OCI-LY3 (cell line): ENCODE measurements at regions not wholly inside any gene's neighbourhood (a gene's known extent, or its start where the extent isn't known, plus 50 kb on each side); places are given as distances from the start of the nearest gene placed in this dataset.

Source experiments
- H2AFZ ChIP-seq: fragments of 200-600, 300-600 bp; shearing (Covaris generic); 2 replicates; pipeline ENCODE4 v1.6.0; 2014; ENCODE audit warnings: antibody characterized with exemption, low read depth, low read length
- H3K27ac ChIP-seq: fragments of 200-600, 300-600 bp; sonication (generic); 2 replicates; pipeline ENCODE4 v1.5.1; 2014; ENCODE audit warnings: mild to moderate bottlenecking, low read length, moderate library complexity, mixed read lengths
- H3K27me3 ChIP-seq: fragments of 200-600, 300-600 bp; sonication (generic); 2 replicates; pipeline ENCODE4 v1.6.1; 2014; ENCODE audit warnings: low read depth, low read length, mixed read lengths
- H3K36me3 ChIP-seq: fragments of 200-600, 300-600 bp; sonication (generic); replicated peaks from 2 replicates; pipeline ENCODE3; 2014; ENCODE audit warnings: low read depth, low read length, mixed read lengths
- H3K4me1 ChIP-seq: fragments of 300-600, 200-600 bp; sonication (generic); 2 replicates; pipeline ENCODE4 v1.6.1; 2014; ENCODE audit warnings: low read length, mixed read lengths
- H3K4me2 ChIP-seq: fragments of 200-600, 300-600 bp; sonication (generic); 2 replicates; pipeline ENCODE4 v1.6.1; 2014; ENCODE audit warnings: low read length, mixed read lengths
- H3K4me3 ChIP-seq: fragments of 300-600, 200-600 bp; sonication (generic); 2 replicates; pipeline ENCODE4 v1.5.1; 2014; ENCODE audit warnings: antibody characterized with exemption, mild to moderate bottlenecking, low read length, moderate library complexity
- H3K79me2 ChIP-seq: fragments of 300-600, 200-600 bp; shearing (Covaris generic); 2 replicates; pipeline ENCODE4 v1.6.1; 2014; ENCODE audit warnings: mild to moderate bottlenecking, low read length, mixed read lengths
- H3K9ac ChIP-seq: fragments of 300-600, 200-600 bp; shearing (Covaris generic); 2 replicates; pipeline ENCODE4 v1.6.0; 2014; ENCODE audit warnings: mild to moderate bottlenecking, low read length, moderate library complexity
- H3K9me3 ChIP-seq: fragments of 200-600, 300-600 bp; shearing (Covaris generic); 2 replicates; pipeline ENCODE4 v1.6.1; 2014; ENCODE audit warnings: low read length, mixed read lengths; ENCODE audit not compliant: insufficient read depth
- H4K20me1 ChIP-seq: fragments of 200-600, 300-600 bp; sonication (generic); 2 replicates; pipeline ENCODE4 v1.6.1; 2016; ENCODE audit warnings: low read length, mixed read lengths; ENCODE audit not compliant: insufficient read depth
- CTCF ChIP-seq: fragments of 200-600, 300-600 bp; sonication (generic); IDR thresholded peaks from 2 replicates; pipeline ENCODE4 v1.5.1; 2014; ENCODE audit warnings: antibody characterized with exemption, low read length, low read depth
- EZH2phosphoT487 ChIP-seq: fragments of 200-600 bp; shearing (Covaris generic); IDR thresholded peaks from 2 replicates; pipeline ENCODE4 v1.6.1; 2018; ENCODE audit warnings: antibody characterized with exemption, mixed run types, low read depth

GRCh38 chr2:103527278-103527677, 765.4 kb downstream of the TMEM182 start:
- H2AFZ ChIP-seq = no peak overlapping the region
- H3K9ac ChIP-seq = no peak overlapping the region
- H4K20me1 ChIP-seq = no peaks in the 10 kb centered on the region
- no peaks in the 10 kb centered on the region for H3K4me1 ChIP-seq
- H3K36me3 ChIP-seq = no peaks in the 10 kb centered on the region
- no peak overlapping the region for H3K4me2 ChIP-seq
- H3K9me3 ChIP-seq = no peaks in the 10 kb centered on the region
- no peak overlapping the region for H3K27ac ChIP-seq
- no peak for TF ChIP-seq CTCF
- TF ChIP-seq EZH2phosphoT487 = no peak
- no peaks in the 10 kb centered on the region for H3K79me2 ChIP-seq
- H3K27me3 ChIP-seq = no peaks in the 10 kb centered on the region
- no peak overlapping the region for H3K4me3 ChIP-seq

GRCh38 chr2:103529798-103530502, 768.1 kb downstream of the TMEM182 start:
- Histone ChIP-seq H3K9ac (no peak overlapping the region), H3K27me3 (no peaks in the 10 kb centered on the region), H3K79me2 (no peaks in the 10 kb centered on the region), H3K36me3 (no peaks in the 10 kb centered on the region), H4K20me1 (no peaks in the 10 kb centered on the region), H3K4me3 (no peak overlapping the region), H3K27ac (no peak overlapping the region), H3K9me3 (no peaks in the 10 kb centered on the region), H2AFZ (no peak overlapping the region), H3K4me2 (no peak overlapping the region), H3K4me1 (no peaks in the 10 kb centered on the region)
- TF ChIP-seq EZH2phosphoT487 (no peak), CTCF (no peak)

GRCh38 chr2:103552775-103553174, 790.9 kb downstream of the TMEM182 start:
- Histone ChIP-seq H3K4me2 (no peak overlapping the region), H4K20me1 (no peaks in the 10 kb centered on the region), H3K9me3 (no peaks in the 10 kb centered on the region), H3K9ac (no peak overlapping the region), H3K4me3 (no peak overlapping the region), H3K27me3 (no peaks in the 10 kb centered on the region), H3K36me3 (no peaks in the 10 kb centered on the region), H3K27ac (no peak overlapping the region), H3K4me1 (no peaks in the 10 kb centered on the region), H2AFZ (no peak overlapping the region), H3K79me2 (no peaks in the 10 kb centered on the region)
- no peak for TF ChIP-seq EZH2phosphoT487
- no peak for TF ChIP-seq CTCF

- TF ChIP-seq EZH2phosphoT487 = no peak
- no peak for TF ChIP-seq CTCF
- Histone ChIP-seq H3K79me2 (no peaks in the 10 kb centered on the region), H3K27me3 (no peaks in the 10 kb centered on the region), H3K4me3 (no peak overlapping the region), H3K36me3 (no peaks in the 10 kb centered on the region), H4K20me1 (no peaks in the 10 kb centered on the region), H2AFZ (no peak overlapping the region), H3K9me3 (no peaks in the 10 kb centered on the region), H3K27ac (no peak overlapping the region), H3K4me2 (no peak overlapping the region), H3K4me1 (no peaks in the 10 kb centered on the region), H3K9ac (no peak overlapping the region)
Measured at GRCh38 chr2:103594823-103595222, 833.0 kb downstream of the TMEM182 start.
